HG03064 (cell line): ENCODE measurements at regions not wholly inside any gene's neighbourhood (a gene's known extent, or its start where the extent isn't known, plus 50 kb on each side); places are given as distances from the start of the nearest gene placed in this dataset.

ENCODE experiments used
- ATAC-seq: cut with Tn5 transposase; IDR thresholded peaks from one replicate; pipeline ENCODE4 v1.9.1; 2021; ENCODE audit warnings: low read depth; ENCODE audit not compliant: unreplicated experiment

- ATAC-seq, result no peak
Measured at GRCh38 chr21:20649231-20649630, 349.0 kb upstream of the NCAM2 start.

GRCh38 chr21:20652846-20653245, 345.4 kb upstream of the NCAM2 start:
- ATAC-seq, result no peak

- no peak for ATAC-seq
Measured at GRCh38 chr21:20661246-20661645, 337.0 kb upstream of the NCAM2 start.

GRCh38 chr21:20661745-20662422, 336.3 kb upstream of the NCAM2 start:
- no peak for ATAC-seq

GRCh38 chr21:20662514-20662913, 335.7 kb upstream of the NCAM2 start:
- no peak for ATAC-seq

- ATAC-seq, result no peak
Measured at GRCh38 chr21:20667931-20668330, 330.3 kb upstream of the NCAM2 start.

GRCh38 chr21:20685475-20685874, 312.7 kb upstream of the NCAM2 start:
- no peak for ATAC-seq

- no peak for ATAC-seq
Measured at GRCh38 chr21:20698585-20698984, 299.6 kb upstream of the NCAM2 start.

- no peak for ATAC-seq
Measured at GRCh38 chr21:20701235-20701634, 297.0 kb upstream of the NCAM2 start.

GRCh38 chr21:20703112-20703767, 295.0 kb upstream of the NCAM2 start:
- ATAC-seq, result no peak

- no peak for ATAC-seq
Measured at GRCh38 chr21:20720623-20721022, 277.6 kb upstream of the NCAM2 start.

GRCh38 chr21:20721151-20721550, 277.1 kb upstream of the NCAM2 start:
- ATAC-seq, result no peak

GRCh38 chr21:20728691-20729090, 269.5 kb upstream of the NCAM2 start:
- ATAC-seq, result no peak

- ATAC-seq, result no peak
Measured at GRCh38 chr21:20729376-20729775, 268.8 kb upstream of the NCAM2 start.

- no peak for ATAC-seq
Measured at GRCh38 chr21:20730441-20730840, 267.8 kb upstream of the NCAM2 start.

- ATAC-seq, result no peak
Measured at GRCh38 chr21:20735257-20735656, 263.0 kb upstream of the NCAM2 start.

GRCh38 chr21:20737227-20737913, 260.8 kb upstream of the NCAM2 start:
- no peak for ATAC-seq

GRCh38 chr21:20739421-20739820, 258.8 kb upstream of the NCAM2 start:
- no peak for ATAC-seq

GRCh38 chr21:20741445-20741844, 256.8 kb upstream of the NCAM2 start:
- no peak for ATAC-seq

- ATAC-seq, result no peak
Measured at GRCh38 chr21:20760221-20760620, 238.0 kb upstream of the NCAM2 start.

- ATAC-seq, result no peak
Measured at GRCh38 chr21:20774737-20775136, 223.5 kb upstream of the NCAM2 start.

- no peak for ATAC-seq
Measured at GRCh38 chr21:20779321-20779720, 218.9 kb upstream of the NCAM2 start.
